ENCODE measurements at regions not wholly inside any gene's neighbourhood (a gene's known extent, or its start where the extent isn't known, plus 50 kb on each side); places are given as distances from the start of the nearest gene placed in this dataset.

- Mint-ChIP-seq H3K27ac (no peak overlapping the region), H3K4me1 (ENCODE audit: low read depth) (no peaks in the 10 kb centered on the region)
These were observed 121.6 kb downstream of the SP3 start for GRCh38 chr2:173843526-173843925.

GRCh38 chr2:173851141-173851641 is 114.0 kb downstream of the SP3 start:
- DNase-seq: no peak
- no peaks in the 10 kb centered on the region for H3K4me1 Mint-ChIP-seq (ENCODE audit: low read depth)
- CTCF ChIA-PET: no interaction called here
- H3K36me3 Mint-ChIP-seq (ENCODE audit: low read depth): no peaks in the 10 kb centered on the region
- POLR2A ChIA-PET: no interaction called here
- no peak overlapping the region for H3K4me3 Mint-ChIP-seq
- H3K27me3 Mint-ChIP-seq (ENCODE audit: low read depth): peaks cover 7% of the 10 kb centered on the region
- no peak for ATAC-seq
- no peak overlapping the region for H3K27ac Mint-ChIP-seq
- peaks cover 11% of the 10 kb centered on the region for H3K9me3 Mint-ChIP-seq (ENCODE audit: insufficient read depth)

More at GRCh38 chr2:173843526-173843925, 121.6 kb downstream of the SP3 start:
- POLR2A ChIA-PET: no interaction called here
- H3K9me3 Mint-ChIP-seq (ENCODE audit: insufficient read depth): peaks cover 10% of the 10 kb centered on the region
- no peaks in the 10 kb centered on the region for H3K36me3 Mint-ChIP-seq (ENCODE audit: low read depth)
- DNase-seq (no peak), ATAC-seq (no peak)
- CTCF ChIA-PET: no interaction called here
- no peak overlapping the region for H3K4me3 Mint-ChIP-seq
- H3K27me3 Mint-ChIP-seq (ENCODE audit: low read depth): peaks cover 33% of the 10 kb centered on the region

- ChIA-PET CTCF (no interaction called here), POLR2A (no interaction called here)
- Mint-ChIP-seq H3K4me1 (ENCODE audit: low read depth) (peaks cover 9% of the 10 kb centered on the region), H3K27me3 (ENCODE audit: low read depth) (peaks cover 7% of the 10 kb centered on the region), H3K36me3 (ENCODE audit: low read depth) (no peaks in the 10 kb centered on the region), H3K4me3 (no peak overlapping the region), H3K27ac (no peak overlapping the region), H3K9me3 (ENCODE audit: insufficient read depth) (no peaks in the 10 kb centered on the region)
- ATAC-seq (no peak), DNase-seq (no peak)
These were observed 111.0 kb downstream of the SP3 start for GRCh38 chr2:173854141-173854540.

- Mint-ChIP-seq H3K4me1 (ENCODE audit: low read depth) (peaks cover 13% of the 10 kb centered on the region), H3K27me3 (ENCODE audit: low read depth) (peaks cover 5% of the 10 kb centered on the region), H3K27ac (no peak overlapping the region), H3K4me3 (no peak overlapping the region), H3K36me3 (ENCODE audit: low read depth) (no peaks in the 10 kb centered on the region), H3K9me3 (ENCODE audit: insufficient read depth) (no peaks in the 10 kb centered on the region)
- ChIA-PET POLR2A (no interaction called here), CTCF (no interaction called here)
- no peak for DNase-seq
- ATAC-seq: no peak
These were observed 110.3 kb downstream of the SP3 start for GRCh38 chr2:173854840-173855239.

GRCh38 chr2:173855661-173856060 is 109.5 kb downstream of the SP3 start:
- H3K4me3 Mint-ChIP-seq: no peak overlapping the region
- POLR2A ChIA-PET: no interaction called here
- no peaks in the 10 kb centered on the region for H3K9me3 Mint-ChIP-seq (ENCODE audit: insufficient read depth)
- H3K4me1 Mint-ChIP-seq (ENCODE audit: low read depth): peaks cover 22% of the 10 kb centered on the region
- ATAC-seq (no peak), DNase-seq (no peak)
- no peaks in the 10 kb centered on the region for H3K36me3 Mint-ChIP-seq (ENCODE audit: low read depth)
- H3K27ac Mint-ChIP-seq: no peak overlapping the region
- CTCF ChIA-PET: no interaction called here
- peaks cover 5% of the 10 kb centered on the region for H3K27me3 Mint-ChIP-seq (ENCODE audit: low read depth)
